ENCODE measurements at regions not wholly inside any gene's neighbourhood (a gene's known extent, or its start where the extent isn't known, plus 50 kb on each side); places are given as distances from the start of the nearest gene placed in this dataset.

DNA sequence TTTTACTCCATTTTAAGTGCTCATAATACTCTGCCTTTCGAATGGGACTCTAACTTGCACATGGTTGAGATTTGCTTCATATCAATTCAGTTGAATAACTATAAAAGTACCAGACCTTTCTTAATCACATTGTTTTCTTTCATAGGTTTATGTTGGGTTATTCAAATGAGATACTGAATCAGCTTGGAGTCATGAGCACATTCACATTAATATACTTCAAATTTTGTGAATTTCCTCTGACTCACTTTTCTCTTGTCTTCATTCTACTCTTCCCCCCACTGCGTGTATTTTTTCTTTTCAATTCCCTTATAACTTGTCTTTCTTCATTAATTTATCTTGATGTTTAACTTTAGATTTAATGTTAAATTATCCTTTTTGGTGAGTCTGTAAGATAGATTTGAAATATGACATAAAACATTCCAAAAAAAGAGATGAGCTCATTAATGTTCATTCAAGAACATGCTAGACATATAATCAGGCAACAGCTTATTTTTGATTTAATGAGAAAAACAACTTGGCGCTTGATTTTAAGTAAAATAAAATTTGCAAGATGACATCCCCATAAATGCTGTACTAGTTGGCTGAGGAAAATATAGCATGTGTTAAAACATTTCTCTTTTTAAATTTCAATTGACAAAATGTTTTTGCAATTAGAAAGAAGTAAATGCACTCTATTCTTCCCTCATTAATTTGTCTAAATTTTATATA, 736.0 kb downstream of the CD109 start:
- 71 to 80% methylated on average over 3 of the region's 3 CpGs for WGBS, 2 donors
- Histone ChIP-seq H3K9me3 (no peaks in the 10 kb centered on the region), H3K4me3 (no peak overlapping the region), H3K4me1 (no peaks in the 10 kb centered on the region), H3K27me3 (no peaks in the 10 kb centered on the region), H3K27ac (no peak overlapping the region), H3K36me3 (no peaks in the 10 kb centered on the region)
- DNase-seq: no peak
- TF ChIP-seq, protein P1, sequence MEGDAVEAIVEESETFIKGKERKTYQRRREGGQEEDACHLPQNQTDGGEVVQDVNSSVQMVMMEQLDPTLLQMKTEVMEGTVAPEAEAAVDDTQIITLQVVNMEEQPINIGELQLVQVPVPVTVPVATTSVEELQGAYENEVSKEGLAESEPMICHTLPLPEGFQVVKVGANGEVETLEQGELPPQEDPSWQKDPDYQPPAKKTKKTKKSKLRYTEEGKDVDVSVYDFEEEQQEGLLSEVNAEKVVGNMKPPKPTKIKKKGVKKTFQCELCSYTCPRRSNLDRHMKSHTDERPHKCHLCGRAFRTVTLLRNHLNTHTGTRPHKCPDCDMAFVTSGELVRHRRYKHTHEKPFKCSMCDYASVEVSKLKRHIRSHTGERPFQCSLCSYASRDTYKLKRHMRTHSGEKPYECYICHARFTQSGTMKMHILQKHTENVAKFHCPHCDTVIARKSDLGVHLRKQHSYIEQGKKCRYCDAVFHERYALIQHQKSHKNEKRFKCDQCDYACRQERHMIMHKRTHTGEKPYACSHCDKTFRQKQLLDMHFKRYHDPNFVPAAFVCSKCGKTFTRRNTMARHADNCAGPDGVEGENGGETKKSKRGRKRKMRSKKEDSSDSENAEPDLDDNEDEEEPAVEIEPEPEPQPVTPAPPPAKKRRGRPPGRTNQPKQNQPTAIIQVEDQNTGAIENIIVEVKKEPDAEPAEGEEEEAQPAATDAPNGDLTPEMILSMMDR (IDR thresholded peaks at IDR 0.05): no peak
- TF ChIP-seq POLR2A (IDR thresholded peaks at IDR 0.05): no peak
- intact Hi-C loops (cut with DNase I): no loop called here

DNA sequence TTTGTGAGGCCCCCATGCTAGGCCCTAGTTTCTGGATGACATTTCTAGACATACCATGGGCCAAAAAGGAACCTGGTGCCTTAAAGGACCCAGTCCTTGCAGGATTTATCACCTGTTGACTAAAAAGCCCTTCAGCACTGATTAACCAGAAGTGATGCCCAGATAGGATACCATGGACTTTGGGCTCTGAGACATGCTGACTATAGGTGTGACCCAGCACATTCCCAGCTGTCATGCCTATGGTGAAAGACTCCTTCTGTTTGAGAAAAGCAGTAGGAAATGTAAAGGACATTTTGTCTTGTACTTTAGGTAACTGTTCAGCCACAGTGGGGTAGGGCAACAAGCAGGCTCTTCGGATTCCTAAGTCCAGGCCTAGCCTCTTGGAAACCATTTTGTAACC, 724.2 kb downstream of the CD109 start:
- 100% methylated on average over 1 of the region's 1 CpG; no CpG with 5 or more reads in 1 of the 2 donors for WGBS, 2 donors
- no peak overlapping the region for H3K27ac ChIP-seq
- H3K9me3 ChIP-seq: no peaks in the 10 kb centered on the region
- DNase-seq: no peak
- H3K4me1 ChIP-seq: no peaks in the 10 kb centered on the region
- H3K4me3 ChIP-seq: no peak overlapping the region
- TF ChIP-seq, protein P1 (IDR thresholded peaks at IDR 0.05): no peak
- no peaks in the 10 kb centered on the region for H3K27me3 ChIP-seq
- intact Hi-C loops (cut with DNase I): no loop called here
- H3K36me3 ChIP-seq: no peaks in the 10 kb centered on the region

DNA sequence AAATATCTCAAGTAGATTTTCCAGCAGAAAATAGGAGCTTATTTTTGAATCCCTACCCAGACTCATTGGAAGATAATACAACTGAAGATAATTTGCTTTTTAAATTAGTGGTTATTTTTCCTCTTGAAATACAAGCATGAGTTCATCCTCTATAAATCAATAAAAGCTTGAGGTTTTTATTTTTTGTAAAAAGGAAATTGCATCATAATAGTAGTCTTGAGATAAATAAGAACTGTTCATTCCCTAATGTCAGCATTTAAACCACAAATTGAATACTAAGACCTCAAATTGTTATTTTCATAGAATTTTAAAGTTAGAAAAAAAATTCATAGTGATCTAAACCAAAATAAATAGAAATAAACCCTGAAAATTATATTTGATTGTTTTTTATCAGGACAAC, 719.1 kb downstream of the CD109 start:
- intact Hi-C loops (cut with DNase I): no loop called here

DNA sequence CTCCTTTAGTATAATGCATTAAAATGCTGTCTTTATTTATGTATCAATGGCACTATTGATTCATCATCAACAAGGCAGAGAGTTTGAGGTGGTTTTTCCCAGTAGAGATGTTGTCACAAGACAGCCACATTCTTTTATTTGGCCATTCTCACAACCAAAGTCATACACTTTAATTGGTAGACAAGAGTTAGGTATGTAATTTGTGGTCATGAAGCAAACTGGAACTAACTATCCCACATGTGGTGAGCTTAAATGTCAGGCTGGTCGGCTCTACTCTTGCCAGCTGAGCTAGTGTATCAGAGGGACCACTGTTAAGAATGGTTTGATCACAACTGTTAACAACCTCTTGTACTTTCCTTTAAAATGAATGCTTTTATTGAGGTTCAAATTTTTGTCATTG, 714.6 kb downstream of the CD109 start:
- Histone ChIP-seq H3K36me3 (no peaks in the 10 kb centered on the region), H3K4me1 (no peaks in the 10 kb centered on the region), H3K27ac (no peak overlapping the region), H3K4me3 (no peak overlapping the region), H3K27me3 (no peaks in the 10 kb centered on the region), H3K9me3 (no peaks in the 10 kb centered on the region)
- no peak for DNase-seq
- intact Hi-C loops (cut with DNase I): no loop called here
- 90 to 91% methylated on average over 1 of the region's 1 CpG for WGBS, 2 donors
- TF ChIP-seq POLR2A (IDR thresholded peaks at IDR 0.05): no peak
- TF ChIP-seq, protein P1 (IDR thresholded peaks at IDR 0.05): no peak

More for the DNA sequence above, 719.1 kb downstream of the CD109 start:
- Histone ChIP-seq H3K9me3 (no peaks in the 10 kb centered on the region), H3K27ac (no peak overlapping the region), H3K27me3 (no peaks in the 10 kb centered on the region), H3K4me3 (no peak overlapping the region), H3K4me1 (no peaks in the 10 kb centered on the region), H3K36me3 (no peaks in the 10 kb centered on the region)
- no peak for DNase-seq
- TF ChIP-seq POLR2A (IDR thresholded peaks at IDR 0.05): no peak
- TF ChIP-seq, protein P1 (IDR thresholded peaks at IDR 0.05): no peak

DNA sequence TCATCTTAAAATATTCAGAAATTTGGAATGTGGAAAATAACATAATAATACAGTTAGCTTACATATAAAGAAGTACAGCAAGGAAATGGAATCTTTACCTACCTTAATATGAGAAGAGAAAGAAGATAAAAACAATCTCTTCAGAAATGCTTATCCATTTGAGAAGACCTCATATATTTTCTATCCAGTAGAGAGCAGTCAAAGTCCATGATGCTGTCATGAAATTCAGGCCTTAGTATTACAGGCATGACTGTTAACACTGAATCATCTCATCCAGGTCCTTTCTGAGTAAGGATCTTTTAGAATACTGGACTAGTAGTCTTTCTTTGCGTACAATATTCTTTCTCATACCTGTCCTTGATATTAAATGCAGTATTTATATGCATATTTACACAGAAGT, 713.4 kb downstream of the CD109 start:
- TF ChIP-seq, protein P1 (IDR thresholded peaks at IDR 0.05): peak; percentile 29 to 61 (median 34)
- TF ChIP-seq POLR2A (IDR thresholded peaks at IDR 0.05): no peak
- Histone ChIP-seq H3K27ac (no peak overlapping the region), H3K36me3 (no peaks in the 10 kb centered on the region), H3K27me3 (no peaks in the 10 kb centered on the region), H3K4me3 (no peak overlapping the region), H3K4me1 (no peaks in the 10 kb centered on the region), H3K9me3 (no peaks in the 10 kb centered on the region)
- no peak for DNase-seq
- intact Hi-C loops (cut with DNase I): loop anchor here (10.0 kb wide), 1 partner anchor 795 kb away; the partner anchor contains the start of gene COL12A1
- WGBS, 2 donors: 0 to 36% methylated on average over 1 of the region's 1 CpG
